ENCODE measurements at regions not wholly inside any gene's neighbourhood (a gene's known extent, or its start where the extent isn't known, plus 50 kb on each side); places are given as distances from the start of the nearest gene placed in this dataset.

DNA sequence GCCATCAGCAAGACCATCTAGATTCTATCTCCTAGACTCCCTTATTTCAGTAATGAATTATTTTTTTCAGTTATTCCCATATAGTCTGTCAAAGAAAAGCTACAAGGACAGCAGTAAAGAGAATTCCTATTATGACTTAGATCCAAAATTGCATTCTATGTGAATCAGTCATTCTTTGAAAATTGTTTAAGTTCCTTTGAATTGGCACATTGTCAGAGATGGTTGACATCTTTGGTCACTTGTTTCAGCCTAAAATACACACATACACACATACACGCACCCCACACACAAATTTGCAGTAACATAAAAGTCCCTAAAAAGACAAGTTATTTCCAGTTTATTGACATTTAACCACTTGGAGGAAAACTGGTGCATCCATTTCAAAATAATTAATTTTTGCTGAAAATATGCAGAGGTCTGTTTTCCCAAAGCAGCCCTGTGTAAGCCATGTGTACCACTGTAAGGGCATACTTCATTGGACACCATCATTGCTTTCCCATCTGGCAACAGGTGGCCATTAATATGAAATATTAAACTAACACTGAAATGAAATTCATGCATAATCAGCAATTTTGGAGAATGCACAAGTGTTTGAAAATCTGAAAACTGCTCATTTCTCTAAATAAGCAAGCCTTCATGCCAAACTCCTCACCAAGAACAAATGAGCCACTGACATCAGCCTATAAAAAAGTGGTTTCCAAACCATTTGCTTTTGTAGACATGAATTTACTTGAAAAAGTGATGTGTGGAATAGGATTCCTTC lies 121.7 kb upstream of the COL1A2 start:
- H3K27ac Mint-ChIP-seq (ENCODE audit: unreplicated experiment) = no peak overlapping the region
- no peak for DNase-seq (ENCODE audit: low spot score)
- peaks cover 5% of the 10 kb centered on the region for H3K4me1 Mint-ChIP-seq (ENCODE audit: unreplicated experiment)
- no peaks in the 10 kb centered on the region for H3K36me3 Mint-ChIP-seq (ENCODE audit: low read depth, unreplicated experiment)
- no peak overlapping the region for H3K4me3 Mint-ChIP-seq (ENCODE audit: unreplicated experiment)
- H3K9me3 Mint-ChIP-seq (ENCODE audit: unreplicated experiment) = no peaks in the 10 kb centered on the region
- peaks cover 1% of the 10 kb centered on the region for H3K27me3 Mint-ChIP-seq (ENCODE audit: unreplicated experiment)
- TF ChIP-seq CTCF (IDR thresholded peaks at IDR 0.05; ENCODE audit: unreplicated experiment) = no peak

DNA sequence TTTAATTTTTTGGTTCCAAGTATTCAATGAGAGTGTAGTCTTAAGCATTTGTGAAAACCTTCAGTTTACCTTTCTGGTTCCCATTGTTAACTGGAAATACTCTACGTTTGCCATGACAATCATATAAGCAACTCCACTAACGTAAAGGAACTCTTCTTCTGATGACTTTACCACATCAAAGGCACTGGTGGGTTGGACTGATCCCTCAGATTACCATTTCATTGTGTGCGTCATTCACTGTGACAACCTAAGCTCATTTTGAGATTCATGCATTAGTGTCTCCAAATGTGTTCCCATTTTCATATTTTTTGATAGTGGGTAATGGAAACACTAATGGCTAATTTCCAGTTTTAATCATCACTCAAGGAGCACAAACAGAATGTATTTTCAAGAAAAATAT lies 119.9 kb upstream of the COL1A2 start:
- no peak overlapping the region for H3K4me3 Mint-ChIP-seq (ENCODE audit: unreplicated experiment)
- DNase-seq (ENCODE audit: low spot score) = no peak
- no peak for TF ChIP-seq CTCF (IDR thresholded peaks at IDR 0.05; ENCODE audit: unreplicated experiment)
- H3K36me3 Mint-ChIP-seq (ENCODE audit: low read depth, unreplicated experiment) = no peaks in the 10 kb centered on the region
- peaks cover 1% of the 10 kb centered on the region for H3K27me3 Mint-ChIP-seq (ENCODE audit: unreplicated experiment)
- H3K4me1 Mint-ChIP-seq (ENCODE audit: unreplicated experiment) = peaks cover 5% of the 10 kb centered on the region
- no peak overlapping the region for H3K27ac Mint-ChIP-seq (ENCODE audit: unreplicated experiment)
- no peaks in the 10 kb centered on the region for H3K9me3 Mint-ChIP-seq (ENCODE audit: unreplicated experiment)

DNA sequence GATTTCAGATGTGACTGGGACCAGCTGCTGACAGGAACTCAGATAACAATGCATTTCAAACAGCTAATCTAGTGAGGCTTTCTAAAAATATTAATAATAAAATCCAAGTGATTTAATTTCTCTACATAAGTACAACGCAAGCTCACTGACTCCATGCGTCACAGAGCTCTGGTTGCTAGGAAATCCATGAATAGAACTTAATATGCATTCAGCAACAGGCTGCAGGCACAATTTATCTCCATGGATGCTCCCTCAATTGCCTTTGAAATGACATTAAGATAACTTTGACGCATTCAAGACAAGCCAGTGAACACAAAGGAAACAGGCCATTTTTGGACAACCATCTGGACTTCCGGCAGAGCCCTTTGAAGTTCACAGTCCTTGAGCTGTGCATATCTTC lies 118.7 kb upstream of the COL1A2 start:
- Mint-ChIP-seq H3K9me3 (ENCODE audit: unreplicated experiment) (no peaks in the 10 kb centered on the region), H3K4me1 (ENCODE audit: unreplicated experiment) (peaks cover 10% of the 10 kb centered on the region), H3K4me3 (ENCODE audit: unreplicated experiment) (no peak overlapping the region), H3K27ac (ENCODE audit: unreplicated experiment) (no peak overlapping the region), H3K36me3 (ENCODE audit: low read depth, unreplicated experiment) (no peaks in the 10 kb centered on the region), H3K27me3 (ENCODE audit: unreplicated experiment) (peaks cover under 1% of the 10 kb centered on the region)
- no peak for TF ChIP-seq CTCF (IDR thresholded peaks at IDR 0.05; ENCODE audit: unreplicated experiment)
- no peak for DNase-seq (ENCODE audit: low spot score)

DNA sequence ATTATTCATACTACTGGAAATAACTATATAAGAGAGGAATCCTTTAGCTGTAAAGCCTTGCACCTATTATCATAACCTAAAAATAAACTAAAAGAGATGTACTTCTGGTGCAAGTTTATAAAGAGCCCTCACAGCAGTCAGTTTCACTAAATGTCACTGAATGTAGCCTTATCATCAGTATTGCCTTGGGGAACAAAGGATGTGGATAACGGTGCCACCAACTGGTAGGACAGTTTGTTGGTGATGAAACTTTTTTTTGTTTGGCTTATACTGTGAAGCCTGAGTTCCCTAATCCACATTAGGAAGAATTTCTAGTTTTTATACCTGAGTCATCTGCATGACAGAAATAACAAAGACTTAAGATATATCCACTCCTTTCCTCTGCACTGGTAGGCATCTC lies 117.9 kb upstream of the COL1A2 start:
- Mint-ChIP-seq H3K27me3 (ENCODE audit: unreplicated experiment) (no peaks in the 10 kb centered on the region), H3K27ac (ENCODE audit: unreplicated experiment) (no peak overlapping the region), H3K4me3 (ENCODE audit: unreplicated experiment) (no peak overlapping the region), H3K36me3 (ENCODE audit: low read depth, unreplicated experiment) (no peaks in the 10 kb centered on the region), H3K9me3 (ENCODE audit: unreplicated experiment) (no peaks in the 10 kb centered on the region), H3K4me1 (ENCODE audit: unreplicated experiment) (peaks cover 16% of the 10 kb centered on the region)
- DNase-seq (ENCODE audit: low spot score) = no peak
- TF ChIP-seq CTCF (IDR thresholded peaks at IDR 0.05; ENCODE audit: unreplicated experiment) = no peak

DNA sequence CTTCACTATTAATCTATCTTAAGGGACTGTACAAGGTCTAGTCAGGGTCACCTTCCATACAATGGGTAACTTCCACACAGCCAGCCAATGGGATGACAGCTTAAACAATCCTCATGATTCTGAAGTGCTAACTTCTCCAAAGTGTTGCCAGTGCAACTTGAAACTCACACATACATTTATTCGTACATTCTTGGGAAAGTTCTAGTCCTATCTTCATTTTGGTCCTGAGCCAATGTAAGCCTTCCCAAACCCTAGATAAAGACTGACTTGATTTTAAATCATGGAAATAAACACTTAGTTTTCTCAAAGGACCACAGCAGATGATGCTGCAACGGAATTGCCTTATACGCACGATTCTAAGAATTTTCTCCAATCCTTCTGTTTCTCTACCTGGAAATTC lies 117.5 kb upstream of the COL1A2 start:
- H3K27me3 Mint-ChIP-seq (ENCODE audit: unreplicated experiment) = no peaks in the 10 kb centered on the region
- no peaks in the 10 kb centered on the region for H3K9me3 Mint-ChIP-seq (ENCODE audit: unreplicated experiment)
- no peak overlapping the region for H3K27ac Mint-ChIP-seq (ENCODE audit: unreplicated experiment)
- peaks cover 19% of the 10 kb centered on the region for H3K4me1 Mint-ChIP-seq (ENCODE audit: unreplicated experiment)
- no peaks in the 10 kb centered on the region for H3K36me3 Mint-ChIP-seq (ENCODE audit: low read depth, unreplicated experiment)
- no peak for DNase-seq (ENCODE audit: low spot score)
- H3K4me3 Mint-ChIP-seq (ENCODE audit: unreplicated experiment) = no peak overlapping the region
- no peak for TF ChIP-seq CTCF (IDR thresholded peaks at IDR 0.05; ENCODE audit: unreplicated experiment)

Data from endothelial cell (in vitro differentiated cells).